ENCODE measurements at regions not wholly inside any gene's neighbourhood (a gene's known extent, or its start where the extent isn't known, plus 50 kb on each side); places are given as distances from the start of the nearest gene placed in this dataset.

GRCh38 chr20:39291301-39291700, 329.2 kb downstream of the DHX35 start:
- no peak for TF ChIP-seq CTCF (tag by site-specific recombination; IDR thresholded peaks at IDR 0.05)
- TF ChIP-seq ZNF202 (tag by site-specific recombination; IDR thresholded peaks at IDR 0.05; ENCODE audit: borderline replicate concordance), result no peak
- TF ChIP-seq ZNF544 (tag by site-specific recombination; IDR thresholded peaks at IDR 0.05), result no peak
- TF ChIP-seq, protein P1, sequence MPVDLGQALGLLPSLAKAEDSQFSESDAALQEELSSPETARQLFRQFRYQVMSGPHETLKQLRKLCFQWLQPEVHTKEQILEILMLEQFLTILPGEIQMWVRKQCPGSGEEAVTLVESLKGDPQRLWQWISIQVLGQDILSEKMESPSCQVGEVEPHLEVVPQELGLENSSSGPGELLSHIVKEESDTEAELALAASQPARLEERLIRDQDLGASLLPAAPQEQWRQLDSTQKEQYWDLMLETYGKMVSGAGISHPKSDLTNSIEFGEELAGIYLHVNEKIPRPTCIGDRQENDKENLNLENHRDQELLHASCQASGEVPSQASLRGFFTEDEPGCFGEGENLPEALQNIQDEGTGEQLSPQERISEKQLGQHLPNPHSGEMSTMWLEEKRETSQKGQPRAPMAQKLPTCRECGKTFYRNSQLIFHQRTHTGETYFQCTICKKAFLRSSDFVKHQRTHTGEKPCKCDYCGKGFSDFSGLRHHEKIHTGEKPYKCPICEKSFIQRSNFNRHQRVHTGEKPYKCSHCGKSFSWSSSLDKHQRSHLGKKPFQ (tag by site-specific recombination; IDR thresholded peaks at IDR 0.05), result no peak
- no peak for TF ChIP-seq TCF7L2 (IDR thresholded peaks at IDR 0.05; ENCODE audit: borderline replicate concordance, low read depth, low read length)
- TF ChIP-seq OVOL3 (tag by site-specific recombination; IDR thresholded peaks at IDR 0.05), result no peak

Data from HEK293 (cell line).